ENCODE measurements at regions not wholly inside any gene's neighbourhood (a gene's known extent, or its start where the extent isn't known, plus 50 kb on each side); places are given as distances from the start of the nearest gene placed in this dataset.
A peak's percentile ranks its signal among the peaks of the same experiment; 100 is the strongest.

DNA sequence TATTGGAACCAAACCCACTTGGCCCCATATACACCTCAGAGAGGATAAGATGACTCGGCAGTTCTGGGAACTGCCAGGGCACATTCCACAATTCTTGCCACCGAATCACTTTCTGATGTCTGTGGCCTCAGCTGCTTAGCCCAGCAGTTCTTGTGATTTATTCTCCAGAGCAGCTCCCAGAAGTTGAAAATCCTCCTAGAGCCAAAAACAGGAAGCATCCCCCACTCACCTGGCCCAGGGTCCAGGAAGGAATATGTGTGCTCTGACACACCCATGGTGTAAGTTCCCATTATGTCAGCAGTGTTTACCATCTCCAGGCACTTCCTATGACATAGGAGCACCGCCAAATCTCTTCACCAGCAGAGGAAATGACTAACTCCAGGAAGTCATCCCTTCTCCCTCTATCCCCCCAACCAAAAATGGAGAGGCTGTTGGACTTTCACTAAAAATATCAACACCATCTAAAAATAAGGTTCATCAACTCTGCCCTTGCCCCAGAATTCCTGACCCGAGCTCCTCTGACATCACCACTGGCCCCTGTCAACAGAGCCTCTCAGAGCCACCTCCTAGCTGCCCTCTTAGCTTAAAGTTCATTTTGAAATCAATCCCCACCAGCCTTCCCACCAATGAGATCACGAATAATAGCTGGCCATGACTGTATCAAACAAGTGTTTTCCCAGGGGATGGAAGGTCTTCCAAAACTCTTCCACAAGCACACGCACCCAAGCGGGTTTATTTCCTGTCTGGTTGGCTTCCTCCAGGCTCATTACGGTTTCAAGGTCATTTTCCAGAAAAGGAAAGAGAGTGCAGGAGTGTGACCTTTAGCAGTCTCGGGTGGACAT lies 223.1 kb upstream of the PARD3B start:
- FAIRE-seq (peak; percentile 5), DNase-seq (ENCODE audit: low read depth) (peak; percentile 27)
- H3K4me2 ChIP-seq (ENCODE audit: low read length): no peak overlapping the region
- H3K27ac ChIP-seq (ENCODE audit: low read depth, low read length): no peak overlapping the region
- H3K9me3 ChIP-seq (ENCODE audit: insufficient read depth, low read depth, low read length): no peaks in the 10 kb centered on the region
- Mint-ChIP-seq H3K4me3 (ENCODE audit: unreplicated experiment) (no peak overlapping the region), H3K36me3 (ENCODE audit: low read depth, unreplicated experiment) (no peaks in the 10 kb centered on the region), H3K4me1 (ENCODE audit: low read depth, unreplicated experiment) (peaks cover 19% of the 10 kb centered on the region), H3K27me3 (ENCODE audit: low read depth, unreplicated experiment) (peaks cover 3% of the 10 kb centered on the region), H3K27ac (ENCODE audit: unreplicated experiment) (peak overlapping the region; percentile 54), H3K9me3 (ENCODE audit: unreplicated experiment) (no peaks in the 10 kb centered on the region)
- H3K9ac ChIP-seq (ENCODE audit: low read length): no peak overlapping the region
- peaks cover 3% of the 10 kb centered on the region for H3K4me1 ChIP-seq (ENCODE audit: insufficient read depth, low read length)
- H4K20me1 ChIP-seq (ENCODE audit: insufficient read depth, low read length): no peaks in the 10 kb centered on the region
- H3K27me3 ChIP-seq (ENCODE audit: insufficient read depth, low read length): no peaks in the 10 kb centered on the region
- no peaks in the 10 kb centered on the region for H3K79me2 ChIP-seq (ENCODE audit: insufficient read depth, low read length)
- TF ChIP-seq, protein P1, sequence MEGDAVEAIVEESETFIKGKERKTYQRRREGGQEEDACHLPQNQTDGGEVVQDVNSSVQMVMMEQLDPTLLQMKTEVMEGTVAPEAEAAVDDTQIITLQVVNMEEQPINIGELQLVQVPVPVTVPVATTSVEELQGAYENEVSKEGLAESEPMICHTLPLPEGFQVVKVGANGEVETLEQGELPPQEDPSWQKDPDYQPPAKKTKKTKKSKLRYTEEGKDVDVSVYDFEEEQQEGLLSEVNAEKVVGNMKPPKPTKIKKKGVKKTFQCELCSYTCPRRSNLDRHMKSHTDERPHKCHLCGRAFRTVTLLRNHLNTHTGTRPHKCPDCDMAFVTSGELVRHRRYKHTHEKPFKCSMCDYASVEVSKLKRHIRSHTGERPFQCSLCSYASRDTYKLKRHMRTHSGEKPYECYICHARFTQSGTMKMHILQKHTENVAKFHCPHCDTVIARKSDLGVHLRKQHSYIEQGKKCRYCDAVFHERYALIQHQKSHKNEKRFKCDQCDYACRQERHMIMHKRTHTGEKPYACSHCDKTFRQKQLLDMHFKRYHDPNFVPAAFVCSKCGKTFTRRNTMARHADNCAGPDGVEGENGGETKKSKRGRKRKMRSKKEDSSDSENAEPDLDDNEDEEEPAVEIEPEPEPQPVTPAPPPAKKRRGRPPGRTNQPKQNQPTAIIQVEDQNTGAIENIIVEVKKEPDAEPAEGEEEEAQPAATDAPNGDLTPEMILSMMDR (IDR thresholded peaks at IDR 0.05; ENCODE audit: insufficient read depth, low read depth, low read length): no peak
- no peak for TF ChIP-seq EZH2 (IDR thresholded peaks at IDR 0.05; ENCODE audit: insufficient read depth, low read length)
- no peaks in the 10 kb centered on the region for H3K36me3 ChIP-seq (ENCODE audit: insufficient read depth, low read length)
- no peak overlapping the region for H3K4me3 ChIP-seq (ENCODE audit: insufficient read depth, low read depth, low read length)
- no peak overlapping the region for H2AFZ ChIP-seq (ENCODE audit: low read depth, low read length)

DNA sequence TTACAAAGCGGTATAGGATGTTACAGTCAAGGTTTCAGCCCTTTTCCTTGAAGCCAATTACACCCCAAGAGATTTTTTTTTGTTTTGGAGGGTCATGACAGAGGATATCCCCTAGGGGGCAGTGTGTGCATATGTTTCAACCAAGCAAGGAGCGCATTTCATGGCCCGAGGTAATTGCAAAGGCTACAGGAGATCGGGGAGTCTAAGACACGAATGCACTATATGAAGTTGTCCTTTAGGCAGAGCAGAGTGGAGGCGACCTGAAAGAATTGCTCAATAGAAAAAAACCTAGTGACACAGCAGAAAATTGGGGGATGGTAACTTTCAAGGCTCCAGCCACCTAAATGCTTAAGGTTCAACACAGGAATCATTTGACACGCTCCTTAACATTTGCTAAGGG lies 219.8 kb upstream of the PARD3B start:
- TF ChIP-seq, protein P1 (IDR thresholded peaks at IDR 0.05; ENCODE audit: insufficient read depth, low read depth, low read length): peak; percentile 91
- no peak for TF ChIP-seq EZH2 (IDR thresholded peaks at IDR 0.05; ENCODE audit: insufficient read depth, low read length)
- H2AFZ ChIP-seq (ENCODE audit: low read depth, low read length): no peak overlapping the region

DNA sequence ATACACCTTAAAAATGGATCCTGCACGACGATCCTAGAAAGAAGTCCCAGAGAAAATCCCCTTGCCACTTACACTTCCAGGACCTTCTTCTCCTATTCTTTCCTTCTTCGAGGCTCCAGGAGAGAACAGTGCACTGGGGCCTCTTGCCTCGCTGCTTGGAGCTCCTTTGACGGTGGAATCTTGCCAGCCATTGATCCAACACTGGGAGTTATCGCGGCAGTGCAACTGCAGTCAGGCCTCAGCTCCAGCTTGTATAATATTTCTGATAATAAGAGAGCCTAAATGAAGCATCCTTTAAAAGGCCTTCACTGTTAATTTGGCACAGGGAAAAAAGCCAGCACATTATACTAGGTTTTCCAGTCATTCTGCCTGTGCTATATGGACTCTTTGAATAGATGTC lies 216.9 kb upstream of the PARD3B start:
- Mint-ChIP-seq H3K4me3 (ENCODE audit: unreplicated experiment) (no peak overlapping the region), H3K27me3 (ENCODE audit: low read depth, unreplicated experiment) (peaks cover 3% of the 10 kb centered on the region), H3K27ac (ENCODE audit: unreplicated experiment) (no peak overlapping the region), H3K9me3 (ENCODE audit: unreplicated experiment) (no peaks in the 10 kb centered on the region), H3K36me3 (ENCODE audit: low read depth, unreplicated experiment) (no peaks in the 10 kb centered on the region), H3K4me1 (ENCODE audit: low read depth, unreplicated experiment) (peaks cover 2% of the 10 kb centered on the region)
- no peak for DNase-seq (ENCODE audit: low read depth)
- Histone ChIP-seq H3K4me2 (ENCODE audit: low read length) (no peak overlapping the region), H4K20me1 (ENCODE audit: insufficient read depth, low read length) (no peaks in the 10 kb centered on the region), H3K4me1 (ENCODE audit: insufficient read depth, low read length) (no peaks in the 10 kb centered on the region), H2AFZ (ENCODE audit: low read depth, low read length) (no peak overlapping the region), H3K36me3 (ENCODE audit: insufficient read depth, low read length) (no peaks in the 10 kb centered on the region), H3K9me3 (ENCODE audit: insufficient read depth, low read depth, low read length) (no peaks in the 10 kb centered on the region), H3K4me3 (ENCODE audit: insufficient read depth, low read depth, low read length) (no peak overlapping the region), H3K9ac (ENCODE audit: low read length) (no peak overlapping the region), H3K27ac (ENCODE audit: low read depth, low read length) (no peak overlapping the region), H3K79me2 (ENCODE audit: insufficient read depth, low read length) (no peaks in the 10 kb centered on the region), H3K27me3 (ENCODE audit: insufficient read depth, low read length) (no peaks in the 10 kb centered on the region)
- no peak for FAIRE-seq
- TF ChIP-seq, protein P1 (IDR thresholded peaks at IDR 0.05; ENCODE audit: insufficient read depth, low read depth, low read length): no peak
- no peak for TF ChIP-seq EZH2 (IDR thresholded peaks at IDR 0.05; ENCODE audit: insufficient read depth, low read length)

More for the DNA sequence above, 219.8 kb upstream of the PARD3B start:
- peak; percentile 44 for DNase-seq (ENCODE audit: low read depth)
- Histone ChIP-seq H3K4me1 (ENCODE audit: insufficient read depth, low read length) (peaks cover 3% of the 10 kb centered on the region), H3K27ac (ENCODE audit: low read depth, low read length) (no peak overlapping the region), H4K20me1 (ENCODE audit: insufficient read depth, low read length) (no peaks in the 10 kb centered on the region), H3K9ac (ENCODE audit: low read length) (no peak overlapping the region), H3K4me2 (ENCODE audit: low read length) (no peak overlapping the region), H3K4me3 (ENCODE audit: insufficient read depth, low read depth, low read length) (no peak overlapping the region), H3K27me3 (ENCODE audit: insufficient read depth, low read length) (no peaks in the 10 kb centered on the region), H3K79me2 (ENCODE audit: insufficient read depth, low read length) (no peaks in the 10 kb centered on the region), H3K36me3 (ENCODE audit: insufficient read depth, low read length) (no peaks in the 10 kb centered on the region), H3K9me3 (ENCODE audit: insufficient read depth, low read depth, low read length) (no peaks in the 10 kb centered on the region)
- Mint-ChIP-seq H3K4me1 (ENCODE audit: low read depth, unreplicated experiment) (peaks cover 19% of the 10 kb centered on the region), H3K9me3 (ENCODE audit: unreplicated experiment) (no peaks in the 10 kb centered on the region), H3K27ac (ENCODE audit: unreplicated experiment) (peak overlapping the region; percentile 29), H3K27me3 (ENCODE audit: low read depth, unreplicated experiment) (peaks cover 3% of the 10 kb centered on the region), H3K36me3 (ENCODE audit: low read depth, unreplicated experiment) (no peaks in the 10 kb centered on the region), H3K4me3 (ENCODE audit: unreplicated experiment) (no peak overlapping the region)
- FAIRE-seq: peak; percentile 82
